Colon (tissue), 2 donors: ENCODE measurements at regions not wholly inside any gene's neighbourhood (a gene's known extent, or its start where the extent isn't known, plus 50 kb on each side); places are given as distances from the start of the nearest gene placed in this dataset.
"Not testable (repeated sequence)": the region's sequence is repeated elsewhere in the genome, so short reads cannot be mapped to it uniquely, and the experiment has no call there.

Source experiments
- FAIRE-seq: peaks from 2 replicates; lab custom pipeline; 2012; peaks lifted over from hg19 to GRCh38; lab: Jason Lieb, UNC
- donor health status: control.
- donor health status: control.

- FAIRE-seq: no peak
These were observed 102.3 kb upstream of the SLC30A5 start for GRCh38 chr5:68991279-68992084.

GRCh38 chr5:68994645-68995044 is 99.2 kb upstream of the SLC30A5 start:
- FAIRE-seq: no peak

GRCh38 chr5:68995845-68996545 is 97.8 kb upstream of the SLC30A5 start:
- FAIRE-seq: no peak

GRCh38 chr5:68999181-68999580 is 94.6 kb upstream of the SLC30A5 start:
- FAIRE-seq: no peak

- no peak for FAIRE-seq
These were observed 93.4 kb upstream of the SLC30A5 start for GRCh38 chr5:69000216-69000919.

GRCh38 chr5:69000949-69001348 is 92.9 kb upstream of the SLC30A5 start:
- FAIRE-seq: no peak

- FAIRE-seq: no peak
These were observed 92.2 kb upstream of the SLC30A5 start for GRCh38 chr5:69001627-69002026.

GRCh38 chr5:69004127-69004526 is 89.7 kb upstream of the SLC30A5 start:
- FAIRE-seq: no peak

- no peak for FAIRE-seq
These were observed 89.1 kb upstream of the SLC30A5 start for GRCh38 chr5:69004676-69005075.

GRCh38 chr5:69006030-69006429 is 87.8 kb upstream of the SLC30A5 start:
- FAIRE-seq: no peak

GRCh38 chr5:69007163-69007562 is 86.7 kb upstream of the SLC30A5 start:
- no peak for FAIRE-seq

GRCh38 chr5:69007726-69008368 is 86.0 kb upstream of the SLC30A5 start:
- FAIRE-seq: no peak

GRCh38 chr5:69010476-69010875 is 83.3 kb upstream of the SLC30A5 start:
- FAIRE-seq: no peak

- FAIRE-seq: no peak
These were observed 81.9 kb upstream of the SLC30A5 start for GRCh38 chr5:69011910-69012309.

GRCh38 chr5:69013481-69013880 is 80.3 kb upstream of the SLC30A5 start:
- FAIRE-seq: no peak

GRCh38 chr5:69014007-69014406 is 79.8 kb upstream of the SLC30A5 start:
- not testable (repeated sequence) for FAIRE-seq

GRCh38 chr5:69019668-69020375 is 74.0 kb upstream of the SLC30A5 start:
- FAIRE-seq: no peak

GRCh38 chr5:69024241-69024651 is 69.6 kb upstream of the SLC30A5 start:
- FAIRE-seq: no peak

- no peak for FAIRE-seq
These were observed 64.5 kb upstream of the SLC30A5 start for GRCh38 chr5:69029292-69029691.

- no peak for FAIRE-seq
These were observed 63.3 kb upstream of the SLC30A5 start for GRCh38 chr5:69030358-69031062.

GRCh38 chr5:69032009-69032408 is 61.8 kb upstream of the SLC30A5 start:
- no peak for FAIRE-seq
